HG03108 (cell line): ENCODE measurements at regions not wholly inside any gene's neighbourhood (a gene's known extent, or its start where the extent isn't known, plus 50 kb on each side); places are given as distances from the start of the nearest gene placed in this dataset.

Source experiments
- ATAC-seq: cut with Tn5 transposase; IDR thresholded peaks from one replicate; pipeline ENCODE4 v1.9.1; 2021; ENCODE audit warnings: moderate library complexity; ENCODE audit not compliant: unreplicated experiment

DNA sequence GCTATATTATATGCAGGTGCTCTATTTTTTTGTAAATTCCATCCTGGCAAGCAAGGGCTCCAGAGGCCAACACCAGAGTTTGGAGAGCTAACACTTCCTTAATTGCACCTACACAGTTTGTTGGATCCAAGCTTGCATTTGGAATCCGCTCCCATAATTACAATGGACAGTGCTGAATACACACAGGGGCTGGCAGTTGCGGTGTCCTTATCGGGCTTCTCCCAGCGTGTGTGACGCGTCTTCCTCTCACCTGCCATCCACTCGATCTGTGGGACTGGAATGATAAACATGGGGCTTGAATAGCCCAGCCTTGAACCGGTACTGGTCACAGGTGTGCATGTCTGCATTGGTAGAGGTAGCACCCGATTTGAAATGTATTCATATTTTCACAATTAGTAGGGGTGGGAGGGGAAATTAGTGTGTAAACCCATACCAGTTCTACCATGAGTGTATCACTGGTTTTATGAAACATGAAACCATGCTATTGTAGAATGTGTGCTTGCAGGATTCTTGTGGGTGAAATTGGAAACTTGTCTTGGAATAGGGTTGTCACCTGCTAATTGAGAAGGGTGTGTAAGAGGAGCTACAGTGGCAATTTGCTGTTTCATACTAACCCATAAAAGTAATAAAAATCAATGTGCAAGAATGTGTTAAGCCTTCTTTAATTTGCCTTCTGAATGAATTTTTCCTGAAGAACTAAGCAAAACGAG lies 316.5 kb downstream of the WDR11 start:
- no peak for ATAC-seq

DNA sequence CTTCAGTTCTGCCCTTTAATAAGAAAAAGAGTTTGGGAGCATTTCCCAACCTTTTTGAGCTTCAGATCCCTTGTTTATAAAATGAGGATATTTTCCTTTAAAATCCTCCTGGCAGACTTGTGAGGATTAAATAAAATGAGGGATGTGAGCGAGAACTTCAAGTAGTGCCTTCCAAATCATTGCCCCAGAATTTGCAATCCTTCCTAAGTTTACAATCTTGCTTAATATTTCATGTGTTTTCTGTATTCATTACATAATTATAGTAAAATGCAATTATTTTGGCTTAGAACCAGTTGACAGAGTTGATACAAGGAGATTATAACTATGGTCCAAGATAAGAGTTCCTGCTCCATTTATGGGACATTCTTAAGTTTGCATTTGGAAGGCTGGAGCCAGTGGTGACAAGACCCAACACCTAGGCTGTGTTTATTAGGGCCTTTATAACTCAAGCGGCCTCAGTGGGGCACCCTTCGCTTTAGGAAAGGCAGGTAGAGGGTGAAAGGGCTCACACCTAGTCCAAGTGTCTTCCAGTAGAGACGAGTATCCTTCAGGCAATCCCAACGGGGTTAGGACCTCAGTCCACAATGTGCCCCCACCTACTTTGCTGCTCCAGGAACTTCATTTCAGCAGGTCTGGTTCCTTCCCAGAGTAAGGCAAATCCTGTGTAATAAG lies 317.5 kb downstream of the WDR11 start:
- no peak for ATAC-seq

DNA sequence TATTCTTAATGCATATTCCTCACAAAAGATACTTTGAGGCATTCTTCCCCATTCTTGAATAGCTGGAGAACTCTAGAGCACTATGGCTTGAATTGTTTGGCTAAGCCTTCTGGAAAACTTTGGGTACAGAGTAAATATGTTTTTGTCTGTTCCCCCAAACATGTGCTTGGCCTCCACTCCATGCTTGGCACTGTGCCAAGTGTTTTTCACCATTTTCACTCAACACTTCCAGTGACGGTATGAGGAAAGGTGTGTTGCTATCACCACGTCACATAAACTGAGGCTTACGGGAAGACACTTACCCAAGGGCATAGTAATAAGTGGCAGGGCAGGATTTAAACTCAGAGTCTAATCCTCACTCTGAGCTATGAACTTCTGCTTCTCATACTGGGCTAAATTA lies 318.2 kb downstream of the WDR11 start:
- ATAC-seq: no peak

DNA sequence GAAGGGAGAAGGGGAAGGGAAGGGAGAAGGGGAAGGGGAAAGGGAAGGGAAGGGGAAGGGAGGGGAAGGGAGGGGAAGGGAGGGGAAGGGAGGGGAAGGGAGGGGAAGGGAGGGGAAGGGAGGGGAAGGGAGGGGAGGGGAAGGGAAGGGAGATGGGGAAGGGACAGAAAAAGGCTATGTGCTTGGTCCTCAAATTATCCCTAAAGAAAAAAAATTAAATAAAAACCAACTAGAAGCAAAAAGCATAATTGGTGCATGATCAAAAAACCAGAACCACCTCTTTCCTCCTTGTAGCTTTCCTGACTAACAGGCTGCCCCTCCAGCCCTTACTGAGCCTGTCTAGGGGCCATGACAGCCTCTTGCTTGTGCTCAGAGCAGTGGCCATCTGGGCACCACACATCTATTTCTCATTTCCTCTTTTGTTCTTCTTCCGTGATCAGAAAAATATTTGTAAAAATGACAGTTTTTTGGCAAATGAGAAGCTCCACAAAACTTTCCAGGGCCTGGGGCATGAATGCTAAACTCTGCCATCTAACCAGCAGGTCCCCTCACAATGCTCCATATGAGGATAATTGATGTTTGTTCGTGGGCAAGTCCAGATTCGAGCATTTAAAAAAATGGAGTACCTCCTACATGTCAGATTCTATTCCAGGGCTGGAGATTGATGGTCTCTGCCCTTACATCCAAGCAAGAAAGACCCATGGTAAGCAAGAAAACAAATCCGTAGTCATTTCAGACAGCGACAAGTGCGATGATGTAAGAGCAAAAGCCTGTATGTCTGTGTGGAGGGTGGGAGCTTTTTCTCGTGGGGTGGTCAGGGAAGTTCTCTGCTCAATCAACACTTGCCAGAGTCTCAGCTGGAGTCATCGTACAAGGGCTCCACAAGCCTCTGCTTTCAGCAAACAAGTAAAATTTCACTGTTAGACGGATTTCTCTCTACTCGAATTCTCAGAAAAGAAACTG lies 320.9 kb downstream of the WDR11 start:
- ATAC-seq: no peak

DNA sequence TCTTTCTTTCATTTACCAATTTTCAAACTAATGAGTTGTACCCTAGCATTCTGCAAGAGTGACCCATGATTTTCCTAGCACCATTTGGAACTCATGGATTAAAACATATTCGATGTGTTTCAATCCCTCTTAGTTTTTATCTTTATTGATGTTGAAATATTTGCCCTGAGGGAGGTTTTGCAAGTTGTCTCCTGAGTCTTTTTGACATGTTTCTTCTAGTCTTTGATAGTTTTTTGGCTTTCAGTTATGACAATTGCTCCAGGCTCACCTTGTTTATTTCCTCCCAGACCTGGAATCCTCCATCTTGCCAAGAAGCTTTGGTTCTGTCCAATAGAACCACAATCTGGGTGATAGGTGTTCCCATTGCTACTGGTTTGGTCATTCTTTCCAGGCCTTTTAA lies 327.8 kb downstream of the WDR11 start:
- ATAC-seq: no peak

GRCh38 chr10:121182219-121182618 lies 331.1 kb downstream of the WDR11 start:
- ATAC-seq: no peak

- ATAC-seq: no peak
These were observed 332.1 kb downstream of the WDR11 start for GRCh38 chr10:121183236-121183635.

GRCh38 chr10:121183707-121184106 lies 332.5 kb downstream of the WDR11 start:
- no peak for ATAC-seq

DNA sequence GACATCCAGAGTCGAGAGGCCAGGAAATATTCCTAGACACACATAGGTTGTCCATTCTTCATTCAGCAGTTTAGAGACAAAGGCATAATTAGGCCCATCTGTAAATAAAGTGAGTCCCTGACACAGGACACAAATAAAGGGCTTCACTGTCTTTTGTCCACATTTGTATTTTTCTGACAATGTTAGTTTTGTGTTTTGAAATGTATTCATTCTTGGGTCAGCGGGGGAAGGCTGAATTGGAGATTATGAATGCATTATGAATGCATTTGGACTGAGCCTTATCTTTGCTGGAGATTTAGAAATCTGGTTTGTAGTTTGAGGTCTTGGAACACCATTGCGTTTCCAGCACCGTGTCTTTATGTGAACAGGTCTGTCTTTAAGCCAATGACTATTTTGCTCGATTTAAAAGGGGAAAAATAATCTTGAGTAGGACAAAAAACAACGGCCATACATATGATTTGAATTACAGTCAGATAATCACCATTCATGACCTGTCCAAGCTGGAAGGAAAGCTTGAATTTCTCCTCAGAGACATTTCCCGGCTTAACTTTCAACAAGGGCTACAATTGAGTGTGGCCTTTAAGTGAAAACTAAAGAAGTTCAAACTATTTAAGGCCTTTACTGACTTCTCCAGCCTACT lies 334.8 kb downstream of the WDR11 start:
- no peak for ATAC-seq

GRCh38 chr10:121187391-121187790 lies 336.2 kb downstream of the WDR11 start:
- no peak for ATAC-seq

GRCh38 chr10:121188005-121188404 lies 336.8 kb downstream of the WDR11 start:
- ATAC-seq: no peak

GRCh38 chr10:121189066-121189465 lies 337.9 kb downstream of the WDR11 start:
- no peak for ATAC-seq

DNA sequence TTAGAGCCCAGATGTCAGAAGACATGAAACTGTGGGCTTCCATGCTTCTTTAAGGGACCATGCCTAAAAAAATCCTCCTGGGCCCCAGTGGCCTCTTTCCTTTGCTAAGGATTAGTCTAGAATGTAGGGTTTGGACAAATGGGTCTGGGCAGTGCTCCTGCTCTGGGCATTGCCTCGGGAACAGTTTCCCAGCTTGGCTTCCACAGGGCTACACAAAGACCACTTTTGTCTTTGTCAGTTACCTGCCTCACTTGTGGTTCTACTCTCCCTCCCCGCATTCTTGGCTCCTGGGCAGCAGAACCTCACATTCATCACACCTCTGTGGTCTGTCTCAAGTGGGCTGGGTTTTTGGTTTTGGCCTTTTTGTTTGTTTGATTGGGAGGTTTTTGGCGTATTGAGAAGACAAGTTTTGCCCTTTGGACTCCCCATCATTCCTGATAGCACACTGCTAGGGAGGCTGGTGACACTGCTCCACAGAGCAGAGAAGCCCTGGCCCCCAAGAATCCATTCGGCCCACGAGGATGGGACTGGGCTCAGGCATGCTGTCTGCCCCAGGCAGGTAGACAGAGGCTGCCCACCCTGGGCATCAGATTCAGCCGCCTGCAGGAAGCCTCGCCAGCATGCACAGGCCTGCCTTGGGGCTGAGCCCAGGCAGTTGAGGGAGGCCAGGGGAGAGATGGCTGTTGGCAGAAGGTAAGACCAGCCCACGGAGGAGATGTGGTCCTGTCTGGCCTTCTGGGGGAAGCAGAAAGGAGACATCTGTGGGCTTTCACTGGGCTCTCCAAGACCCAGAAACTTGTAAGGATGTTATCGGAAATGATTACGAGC lies 343.7 kb downstream of the WDR11 start:
- no peak for ATAC-seq

DNA sequence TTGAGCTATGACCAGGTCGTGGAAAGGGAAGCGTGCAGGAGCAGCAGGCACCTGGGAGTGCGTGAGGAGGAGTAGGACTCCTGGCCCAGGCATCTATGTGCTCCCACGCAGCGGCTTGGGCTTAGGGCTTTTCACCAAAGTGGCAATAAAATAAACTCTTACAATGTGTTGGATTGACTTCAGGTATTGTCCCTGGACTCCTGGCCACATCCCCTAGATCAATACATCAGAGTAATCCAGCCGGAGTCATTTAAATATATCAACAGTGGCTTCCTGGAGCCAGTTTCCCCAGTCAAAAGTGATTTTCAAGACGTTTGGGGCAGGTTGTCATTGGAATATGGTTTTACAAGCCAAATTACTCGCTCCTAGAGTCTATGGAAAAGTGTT lies 344.4 kb downstream of the WDR11 start:
- ATAC-seq: no peak

DNA sequence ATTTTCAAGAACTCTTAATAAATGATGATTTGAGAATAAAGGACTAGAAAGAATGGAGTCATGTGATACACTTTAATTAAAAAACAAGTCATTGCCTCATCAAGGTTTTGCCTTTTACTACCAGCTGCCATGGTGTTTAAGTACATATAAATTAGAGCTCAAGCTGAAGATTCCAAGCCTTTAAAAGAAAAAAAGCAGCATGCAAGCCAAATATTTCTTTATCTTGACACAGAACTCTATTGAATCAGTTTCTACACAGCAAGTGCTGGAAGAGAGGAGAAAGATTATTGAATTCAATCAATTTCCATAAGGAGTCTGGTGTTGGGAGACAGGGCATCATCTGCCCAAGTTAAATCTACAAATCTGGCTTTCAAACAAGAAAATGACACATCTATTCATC lies 347.9 kb downstream of the WDR11 start:
- no peak for ATAC-seq

DNA sequence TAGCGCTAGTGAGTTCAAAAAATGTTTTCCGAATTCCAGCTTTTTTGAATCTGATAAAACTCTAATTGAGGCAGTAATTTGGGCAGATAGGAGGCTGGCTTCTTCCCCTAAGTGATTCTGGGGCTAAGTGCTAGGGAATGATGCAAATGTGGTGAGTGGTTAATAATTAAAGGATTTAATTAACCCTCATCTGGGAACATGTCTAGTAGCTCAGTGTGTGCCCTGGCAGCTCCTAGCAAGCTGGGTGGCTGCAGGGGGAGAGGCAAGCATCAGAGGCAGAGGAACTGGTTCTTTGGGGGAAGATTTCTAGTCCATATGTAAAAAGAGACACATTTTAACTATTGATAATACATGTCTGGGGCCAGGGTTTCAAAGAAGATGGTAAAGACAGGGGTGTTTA lies 354.5 kb downstream of the WDR11 start:
- ATAC-seq: no peak

- ATAC-seq: no peak
These were observed 360.3 kb downstream of the WDR11 start for GRCh38 chr10:121211446-121211845.

DNA sequence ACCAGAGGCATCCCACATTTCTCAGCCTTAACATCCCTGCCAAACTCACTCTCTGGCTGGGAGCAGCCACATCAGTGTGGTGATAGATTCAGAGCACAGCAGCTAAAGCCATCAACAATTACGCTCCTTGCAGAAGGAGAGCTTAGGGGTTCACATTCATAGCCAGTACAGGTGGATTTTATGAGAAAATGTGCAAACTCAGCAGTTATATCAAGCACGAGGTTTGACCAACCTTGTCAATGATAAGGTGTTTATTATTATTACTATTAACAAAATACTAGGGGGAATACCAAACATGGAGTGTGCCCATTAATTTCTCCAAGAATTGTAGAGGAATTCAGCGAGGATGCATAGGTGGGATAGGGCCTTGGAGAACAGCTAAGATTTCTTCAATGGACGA lies 362.3 kb downstream of the WDR11 start:
- ATAC-seq: no peak

DNA sequence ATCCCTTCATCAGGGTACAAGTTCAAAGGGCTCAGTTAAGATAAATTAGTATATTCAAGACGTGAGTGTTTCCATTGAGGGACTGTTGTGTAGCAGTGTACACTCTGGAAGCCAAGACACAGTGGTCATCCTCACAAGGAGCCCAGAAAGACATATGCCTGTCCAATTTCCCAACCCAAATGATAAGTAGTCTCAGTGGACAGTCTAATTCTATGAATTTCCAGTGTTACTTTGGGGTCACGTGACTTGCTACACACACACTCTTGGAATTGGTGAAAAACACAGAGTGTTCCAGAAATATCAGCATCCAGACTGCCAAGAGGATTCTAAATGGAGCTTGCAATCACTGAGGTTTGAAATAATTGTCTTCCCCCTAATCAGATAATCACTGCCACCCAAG lies 365.1 kb downstream of the WDR11 start:
- no peak for ATAC-seq

- ATAC-seq: no peak
These were observed 365.6 kb downstream of the WDR11 start for GRCh38 chr10:121216721-121217181.
